ENCODE measurements at regions not wholly inside any gene's neighbourhood (a gene's known extent, or its start where the extent isn't known, plus 50 kb on each side); places are given as distances from the start of the nearest gene placed in this dataset.

DNA sequence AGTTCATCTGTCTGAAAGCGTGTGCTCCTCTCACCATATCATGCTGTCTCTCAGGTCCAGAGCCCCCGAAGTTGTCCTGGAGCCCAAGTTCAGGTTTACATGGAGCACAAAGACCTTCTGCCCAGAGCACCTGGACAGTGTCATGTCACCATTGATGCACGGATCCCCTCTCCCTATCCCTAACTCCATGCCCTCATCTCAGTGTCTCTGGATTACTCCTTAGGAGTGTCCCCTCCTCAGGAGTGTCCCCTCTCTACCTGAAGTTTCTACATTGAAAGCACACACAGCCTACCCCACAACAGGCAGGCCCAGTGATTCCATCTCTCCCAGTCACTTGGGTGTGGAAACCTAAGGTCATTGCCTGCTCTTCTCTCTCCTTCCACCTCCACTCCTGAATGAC is 144.1 kb upstream of the NCKAP5 start:
- H3K36me3 Mint-ChIP-seq (ENCODE audit: unreplicated experiment), result peaks cover 4% of the 10 kb centered on the region
- DNase-seq, result no peak
- TF ChIP-seq, protein P1, sequence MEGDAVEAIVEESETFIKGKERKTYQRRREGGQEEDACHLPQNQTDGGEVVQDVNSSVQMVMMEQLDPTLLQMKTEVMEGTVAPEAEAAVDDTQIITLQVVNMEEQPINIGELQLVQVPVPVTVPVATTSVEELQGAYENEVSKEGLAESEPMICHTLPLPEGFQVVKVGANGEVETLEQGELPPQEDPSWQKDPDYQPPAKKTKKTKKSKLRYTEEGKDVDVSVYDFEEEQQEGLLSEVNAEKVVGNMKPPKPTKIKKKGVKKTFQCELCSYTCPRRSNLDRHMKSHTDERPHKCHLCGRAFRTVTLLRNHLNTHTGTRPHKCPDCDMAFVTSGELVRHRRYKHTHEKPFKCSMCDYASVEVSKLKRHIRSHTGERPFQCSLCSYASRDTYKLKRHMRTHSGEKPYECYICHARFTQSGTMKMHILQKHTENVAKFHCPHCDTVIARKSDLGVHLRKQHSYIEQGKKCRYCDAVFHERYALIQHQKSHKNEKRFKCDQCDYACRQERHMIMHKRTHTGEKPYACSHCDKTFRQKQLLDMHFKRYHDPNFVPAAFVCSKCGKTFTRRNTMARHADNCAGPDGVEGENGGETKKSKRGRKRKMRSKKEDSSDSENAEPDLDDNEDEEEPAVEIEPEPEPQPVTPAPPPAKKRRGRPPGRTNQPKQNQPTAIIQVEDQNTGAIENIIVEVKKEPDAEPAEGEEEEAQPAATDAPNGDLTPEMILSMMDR (IDR thresholded peaks at IDR 0.05; ENCODE audit: partially characterized antibody, unreplicated experiment), result no peak
- peaks cover 3% of the 10 kb centered on the region for H3K27me3 Mint-ChIP-seq (ENCODE audit: unreplicated experiment)
- no peak overlapping the region for H3K27ac Mint-ChIP-seq (ENCODE audit: unreplicated experiment)
- H3K4me1 Mint-ChIP-seq (ENCODE audit: low read depth, unreplicated experiment), result peaks cover 2% of the 10 kb centered on the region
- no peak overlapping the region for H3K4me3 Mint-ChIP-seq (ENCODE audit: unreplicated experiment)
- H3K9me3 Mint-ChIP-seq (ENCODE audit: unreplicated experiment), result no peaks in the 10 kb centered on the region

DNA sequence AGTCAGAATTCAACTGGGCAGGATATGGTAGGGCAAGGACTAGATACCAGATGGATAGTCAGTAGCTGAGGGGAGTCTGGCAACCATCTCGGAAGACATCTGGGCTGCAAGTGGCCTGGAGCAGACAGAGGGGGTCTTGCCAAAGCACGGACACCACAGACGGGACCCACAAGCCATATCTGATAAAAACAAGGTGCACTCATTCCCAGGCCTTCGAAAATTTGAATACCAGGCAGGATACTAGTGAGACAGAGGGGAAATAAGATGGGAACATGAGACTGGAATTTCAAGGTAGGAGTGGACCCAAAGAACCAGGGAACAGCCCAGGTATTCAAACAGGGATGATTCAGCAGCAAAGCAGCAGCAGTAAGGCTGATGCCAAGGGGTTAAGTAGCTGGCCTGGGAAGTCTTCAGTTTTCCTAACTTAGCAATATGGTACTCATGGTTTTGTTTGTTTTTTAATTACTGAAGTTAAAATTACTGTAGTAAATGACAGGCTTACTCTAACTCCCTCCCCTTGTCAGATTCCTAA is 144.9 kb upstream of the NCKAP5 start:
- DNase-seq, result no peak
- TF ChIP-seq, protein P1 (IDR thresholded peaks at IDR 0.05; ENCODE audit: partially characterized antibody, unreplicated experiment), result no peak
- Mint-ChIP-seq H3K4me1 (ENCODE audit: low read depth, unreplicated experiment) (peaks cover 2% of the 10 kb centered on the region), H3K27me3 (ENCODE audit: unreplicated experiment) (peaks cover 3% of the 10 kb centered on the region), H3K36me3 (ENCODE audit: unreplicated experiment) (peaks cover 4% of the 10 kb centered on the region), H3K9me3 (ENCODE audit: unreplicated experiment) (no peaks in the 10 kb centered on the region), H3K4me3 (ENCODE audit: unreplicated experiment) (no peak overlapping the region), H3K27ac (ENCODE audit: unreplicated experiment) (no peak overlapping the region)

DNA sequence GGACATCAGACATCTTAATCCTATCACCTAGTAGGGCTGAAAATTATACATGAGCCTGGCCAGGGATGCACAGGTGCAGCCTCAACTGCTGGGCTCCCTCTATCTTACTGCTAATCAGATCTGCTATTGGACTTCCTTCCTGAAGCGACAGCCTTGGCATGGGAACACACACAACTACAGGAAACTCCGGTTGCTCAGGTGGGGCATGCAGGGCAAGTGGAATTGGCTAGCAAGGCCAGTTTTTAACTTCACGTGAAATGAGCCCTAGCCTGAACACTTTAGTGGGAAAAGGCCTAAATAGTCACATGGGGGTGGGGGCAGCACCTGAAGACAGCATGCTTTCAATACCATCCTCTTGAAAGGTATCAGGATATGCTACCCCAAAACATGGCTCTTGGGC is 147.9 kb upstream of the NCKAP5 start:
- Mint-ChIP-seq H3K9me3 (ENCODE audit: unreplicated experiment) (peaks cover 2% of the 10 kb centered on the region), H3K36me3 (ENCODE audit: unreplicated experiment) (no peaks in the 10 kb centered on the region), H3K27me3 (ENCODE audit: unreplicated experiment) (peaks cover 3% of the 10 kb centered on the region), H3K27ac (ENCODE audit: unreplicated experiment) (no peak overlapping the region), H3K4me3 (ENCODE audit: unreplicated experiment) (no peak overlapping the region), H3K4me1 (ENCODE audit: low read depth, unreplicated experiment) (peaks cover 2% of the 10 kb centered on the region)
- no peak for DNase-seq
- TF ChIP-seq, protein P1 (IDR thresholded peaks at IDR 0.05; ENCODE audit: partially characterized antibody, unreplicated experiment), result no peak

DNA sequence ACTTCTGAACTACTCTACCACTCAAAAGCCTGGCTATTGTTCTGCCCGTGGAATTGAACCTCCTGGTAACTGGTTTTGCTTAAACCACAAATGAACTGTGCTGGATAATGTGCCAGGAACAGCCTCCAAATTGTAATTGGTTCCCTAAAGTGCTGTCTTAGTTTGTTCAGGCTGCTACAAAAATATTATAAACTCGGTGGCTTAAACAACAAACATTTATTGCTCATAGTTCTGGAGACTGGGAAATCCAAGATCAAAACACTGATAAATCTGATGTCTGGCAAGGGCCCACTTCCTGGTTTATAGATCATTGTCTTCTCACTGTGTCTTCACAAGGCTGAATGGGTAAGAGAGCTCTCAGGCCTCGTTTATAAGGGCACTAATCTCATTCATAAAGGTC is 149.2 kb upstream of the NCKAP5 start:
- Mint-ChIP-seq H3K27ac (ENCODE audit: unreplicated experiment) (no peak overlapping the region), H3K36me3 (ENCODE audit: unreplicated experiment) (no peaks in the 10 kb centered on the region), H3K9me3 (ENCODE audit: unreplicated experiment) (peaks cover 2% of the 10 kb centered on the region), H3K4me1 (ENCODE audit: low read depth, unreplicated experiment) (peaks cover 2% of the 10 kb centered on the region), H3K4me3 (ENCODE audit: unreplicated experiment) (no peak overlapping the region), H3K27me3 (ENCODE audit: unreplicated experiment) (peaks cover 1% of the 10 kb centered on the region)
- no peak for DNase-seq
- TF ChIP-seq, protein P1 (IDR thresholded peaks at IDR 0.05; ENCODE audit: partially characterized antibody, unreplicated experiment), result no peak

DNA sequence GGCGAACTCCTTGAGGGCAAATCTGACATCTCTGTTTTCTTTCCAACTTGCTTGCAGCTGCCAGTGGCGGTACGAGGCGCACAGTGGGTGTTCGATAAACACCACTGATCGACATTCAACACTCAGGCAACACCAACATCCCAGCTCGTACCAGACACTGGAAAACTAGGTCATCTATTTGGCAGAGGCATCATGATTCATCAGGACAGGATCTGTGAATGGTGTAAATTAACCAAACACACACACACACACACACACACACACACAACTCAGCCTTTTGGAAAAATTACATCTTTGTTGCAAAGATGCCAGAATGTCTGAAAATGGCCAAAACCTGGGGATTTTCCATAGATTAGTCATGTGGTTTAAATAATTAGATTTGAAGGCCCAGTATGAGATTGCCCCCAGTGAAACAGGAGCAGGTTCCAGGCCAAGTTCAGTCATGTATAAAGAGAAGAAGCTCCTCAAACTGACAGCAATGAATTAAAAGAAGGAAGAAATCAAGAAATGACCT is 150.5 kb upstream of the NCKAP5 start:
- TF ChIP-seq, protein P1 (IDR thresholded peaks at IDR 0.05; ENCODE audit: partially characterized antibody, unreplicated experiment), result no peak
- H3K27me3 Mint-ChIP-seq (ENCODE audit: unreplicated experiment), result no peaks in the 10 kb centered on the region
- no peaks in the 10 kb centered on the region for H3K4me1 Mint-ChIP-seq (ENCODE audit: low read depth, unreplicated experiment)
- H3K36me3 Mint-ChIP-seq (ENCODE audit: unreplicated experiment), result no peaks in the 10 kb centered on the region
- no peak overlapping the region for H3K4me3 Mint-ChIP-seq (ENCODE audit: unreplicated experiment)
- no peak overlapping the region for H3K27ac Mint-ChIP-seq (ENCODE audit: unreplicated experiment)
- peaks cover 2% of the 10 kb centered on the region for H3K9me3 Mint-ChIP-seq (ENCODE audit: unreplicated experiment)
- DNase-seq, result no peak

All from glutamatergic neuron (in vitro differentiated cells).